Activated T-cell treated with anti-CD3 and anti-CD28 coated beads, Interleukin-2, amount 50 U/mL, for 4 hours (primary cell): ENCODE measurements at regions not wholly inside any gene's neighbourhood (a gene's known extent, or its start where the extent isn't known, plus 50 kb on each side); places are given as distances from the start of the nearest gene placed in this dataset.

Source experiments
- ATAC-seq, 2 donors: fragments of 200-7000 bp; cut with Tn5 transposase; one replicate each; pipeline ENCODE4 v1.10.0; 2021
- DNase-seq: peaks from one replicate; pipeline ENCODE4 v3.0.0-alpha.2; 2020
- H3K27me3 Mint-ChIP-seq: one replicate; pipeline ENCODE4 v1.8.0; 2021; ENCODE audit warnings: low read depth, mixed read lengths
- H3K36me3 Mint-ChIP-seq: one replicate; pipeline ENCODE4 v1.8.0; 2022; ENCODE audit warnings: mixed read lengths; ENCODE audit not compliant: insufficient read depth
- H3K4me1 Mint-ChIP-seq: one replicate; pipeline ENCODE4 v1.8.0; 2021; ENCODE audit warnings: low read depth, mixed read lengths
- H3K4me3 Mint-ChIP-seq: one replicate; pipeline ENCODE4 v1.8.0; 2021; ENCODE audit warnings: mild to moderate bottlenecking, moderate library complexity, mixed read lengths
- H3K9me3 Mint-ChIP-seq: one replicate; pipeline ENCODE4 v1.8.0; 2021; ENCODE audit warnings: mixed read lengths

DNA sequence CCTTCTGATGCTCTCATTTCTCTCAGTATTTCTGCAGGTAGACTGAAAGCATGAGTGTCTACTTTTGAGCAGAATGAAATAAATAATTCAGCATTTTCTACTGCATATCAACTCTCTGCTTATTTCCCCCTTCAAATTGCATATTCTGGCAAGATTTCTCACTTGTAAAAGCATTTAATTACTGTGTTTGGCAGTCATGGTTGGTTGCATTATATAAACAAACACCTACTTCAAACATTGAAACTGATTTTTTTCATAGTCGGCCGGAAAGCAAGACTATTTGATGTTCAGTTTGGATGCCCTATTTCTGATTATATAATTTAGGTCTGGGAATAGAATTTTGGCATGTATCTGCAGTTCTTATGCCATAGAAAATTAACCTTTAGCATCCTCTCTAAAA is 73.1 kb downstream of the PLEKHG1 start:
- Mint-ChIP-seq H3K27me3 (peaks cover 3% of the 10 kb centered on the region), H3K4me1 (peaks cover 7% of the 10 kb centered on the region)

DNA sequence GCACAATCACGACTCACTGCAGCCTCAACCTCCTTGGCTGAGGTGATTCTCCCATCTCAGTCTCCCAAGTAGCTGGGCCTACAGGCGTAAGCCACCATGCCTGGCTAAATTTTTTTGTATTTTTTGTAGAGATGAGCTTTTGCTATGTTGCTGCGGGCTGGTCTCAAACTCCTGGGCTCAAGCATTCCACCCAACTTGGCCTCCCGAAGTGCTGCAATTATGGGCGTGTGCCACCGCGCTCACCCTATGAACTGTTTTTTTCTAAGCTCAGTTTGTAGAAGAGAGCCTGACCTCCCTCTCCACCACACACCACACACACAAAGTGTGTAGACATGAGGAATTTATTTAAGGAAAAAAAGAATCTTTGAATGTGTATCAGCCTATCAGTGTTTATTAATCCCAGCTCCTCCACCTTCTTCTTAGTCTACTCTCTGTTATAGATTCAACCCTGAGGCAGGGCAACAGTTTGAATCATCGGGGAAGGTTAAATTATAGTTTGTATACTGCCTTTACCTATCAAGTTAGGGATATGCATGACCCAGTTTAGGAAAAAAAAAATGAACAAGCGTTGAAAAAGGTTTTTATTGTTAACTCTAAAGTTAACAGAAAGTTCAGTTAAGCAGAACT is 74.1 kb downstream of the PLEKHG1 start:
- H3K4me3 Mint-ChIP-seq: no peak overlapping the region
- ATAC-seq: no peak
- peaks cover 6% of the 10 kb centered on the region for H3K36me3 Mint-ChIP-seq
- peaks cover 3% of the 10 kb centered on the region for H3K27me3 Mint-ChIP-seq
- no peak for DNase-seq
- peaks cover 5% of the 10 kb centered on the region for H3K4me1 Mint-ChIP-seq
- no peaks in the 10 kb centered on the region for H3K9me3 Mint-ChIP-seq

More for the DNA sequence above, 73.1 kb downstream of the PLEKHG1 start:
- DNase-seq: no peak
- no peak overlapping the region for H3K4me3 Mint-ChIP-seq
- no peak for ATAC-seq
- H3K9me3 Mint-ChIP-seq: no peaks in the 10 kb centered on the region
- H3K36me3 Mint-ChIP-seq: peaks cover 6% of the 10 kb centered on the region

DNA sequence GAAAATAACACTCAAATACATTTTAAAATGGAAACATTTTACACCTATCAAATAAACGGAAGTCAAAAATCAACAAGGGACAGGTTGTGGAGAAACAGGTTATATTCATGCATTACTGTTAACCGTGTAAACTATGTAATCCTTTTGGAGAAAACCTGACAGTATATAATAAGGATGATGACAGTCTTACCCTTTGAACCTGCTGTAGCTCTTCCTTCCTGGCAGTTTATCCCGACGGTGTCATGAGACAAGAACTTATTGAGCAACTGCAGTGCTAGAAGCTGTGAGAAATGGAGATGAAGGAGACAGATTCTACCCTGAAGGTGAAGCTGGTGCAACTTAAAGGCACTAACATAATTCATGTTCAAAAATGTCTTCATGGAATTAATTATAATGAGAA is 76.7 kb downstream of the PLEKHG1 start:
- H3K4me3 Mint-ChIP-seq: no peak overlapping the region
- ATAC-seq: no peak

DNA sequence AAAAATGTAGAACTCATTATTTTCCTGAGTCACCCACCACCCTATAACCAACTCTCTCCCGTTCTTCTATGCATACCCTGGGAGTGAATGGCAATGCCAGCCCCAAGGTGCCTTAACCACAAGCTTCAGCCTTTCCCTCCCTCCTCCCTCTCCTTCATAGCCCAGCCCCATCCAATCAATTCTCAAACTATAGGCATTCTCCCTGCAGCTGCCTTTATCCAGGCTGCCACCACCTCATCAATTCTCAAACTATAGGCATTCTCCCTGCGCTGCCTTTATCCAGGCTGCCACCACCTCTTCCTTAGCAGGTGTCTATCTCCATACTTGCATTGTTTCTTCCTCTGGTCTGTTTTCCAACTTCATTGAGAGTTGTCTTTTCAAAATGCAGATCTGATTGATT is 77.1 kb downstream of the PLEKHG1 start:
- peaks cover 7% of the 10 kb centered on the region for H3K27me3 Mint-ChIP-seq
- H3K4me3 Mint-ChIP-seq: no peak overlapping the region
- H3K9me3 Mint-ChIP-seq: no peaks in the 10 kb centered on the region
- peaks cover 6% of the 10 kb centered on the region for H3K36me3 Mint-ChIP-seq
- H3K4me1 Mint-ChIP-seq: peaks cover 5% of the 10 kb centered on the region
- ATAC-seq (no peak), DNase-seq (no peak)

More for the DNA sequence above, 76.7 kb downstream of the PLEKHG1 start:
- Mint-ChIP-seq H3K36me3 (peaks cover 6% of the 10 kb centered on the region), H3K4me1 (peaks cover 5% of the 10 kb centered on the region), H3K9me3 (no peaks in the 10 kb centered on the region), H3K27me3 (peaks cover 7% of the 10 kb centered on the region)
- DNase-seq: no peak

DNA sequence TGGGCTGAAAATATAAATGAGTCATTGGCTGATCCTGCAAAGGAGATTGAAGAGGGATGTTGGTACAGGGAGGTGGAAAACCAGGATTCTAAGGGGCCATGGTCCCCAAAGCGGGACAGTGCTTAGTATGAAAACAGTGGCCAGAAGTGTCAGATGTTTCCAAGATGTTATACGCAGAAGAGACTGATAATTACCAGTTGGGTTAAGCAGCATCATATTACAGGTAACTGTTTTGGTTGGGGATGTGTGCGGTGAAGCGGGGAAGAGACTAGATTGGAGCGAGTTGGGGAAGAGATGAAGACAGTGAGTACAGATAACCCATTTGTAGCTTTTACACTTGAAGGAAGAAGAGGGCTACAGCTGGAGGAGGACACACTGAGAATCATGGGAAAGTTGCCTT is 80.8 kb downstream of the PLEKHG1 start:
- Mint-ChIP-seq H3K4me3 (no peak overlapping the region), H3K27me3 (peaks cover 4% of the 10 kb centered on the region), H3K9me3 (no peaks in the 10 kb centered on the region), H3K36me3 (peaks cover 6% of the 10 kb centered on the region), H3K4me1 (no peaks in the 10 kb centered on the region)
- no peak for DNase-seq
- ATAC-seq: no peak

DNA sequence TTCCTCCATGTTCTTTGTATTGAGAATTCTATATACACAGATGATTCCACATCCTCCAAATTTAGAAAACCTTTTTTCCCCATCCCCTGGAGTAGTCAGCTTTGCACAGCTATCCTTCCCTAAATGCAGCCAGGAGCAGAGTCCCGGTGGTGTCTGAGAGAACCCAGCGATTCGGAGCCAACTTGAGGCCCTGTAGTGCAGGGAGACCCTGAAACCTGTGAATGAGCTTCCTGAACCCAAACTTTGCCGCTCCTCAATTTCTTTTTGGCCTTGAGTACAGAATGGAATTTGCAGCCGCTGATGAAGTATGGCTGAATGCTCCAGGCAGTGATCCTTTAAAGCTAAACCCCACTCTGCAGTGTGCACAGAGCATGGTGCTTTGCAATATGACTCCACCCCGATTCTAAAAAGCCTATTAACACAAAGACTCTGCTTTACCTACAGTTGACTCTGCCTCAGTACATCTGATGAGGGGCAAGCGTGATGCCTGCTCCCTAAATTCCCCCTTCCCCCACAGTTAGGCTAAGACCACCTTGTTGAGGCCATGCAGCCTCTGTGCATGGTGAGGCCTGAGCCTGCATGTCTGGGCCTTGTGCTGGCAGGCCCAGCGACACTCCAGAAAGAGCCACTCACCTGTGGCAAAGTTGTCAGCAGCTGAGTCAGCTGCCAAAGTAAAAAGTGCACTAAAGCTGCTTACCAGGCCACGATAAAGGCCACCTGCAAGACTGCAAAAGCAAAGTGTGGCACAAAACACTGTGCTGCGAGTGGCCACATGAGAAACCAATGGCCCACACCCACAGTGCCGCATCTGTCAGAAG is 82.1 kb downstream of the PLEKHG1 start:
- no peak for ATAC-seq
- H3K4me3 Mint-ChIP-seq: no peak overlapping the region
- peaks cover 4% of the 10 kb centered on the region for H3K27me3 Mint-ChIP-seq
- H3K36me3 Mint-ChIP-seq: peaks cover 6% of the 10 kb centered on the region
- H3K4me1 Mint-ChIP-seq: peaks cover 2% of the 10 kb centered on the region
- no peak for DNase-seq
- no peaks in the 10 kb centered on the region for H3K9me3 Mint-ChIP-seq

DNA sequence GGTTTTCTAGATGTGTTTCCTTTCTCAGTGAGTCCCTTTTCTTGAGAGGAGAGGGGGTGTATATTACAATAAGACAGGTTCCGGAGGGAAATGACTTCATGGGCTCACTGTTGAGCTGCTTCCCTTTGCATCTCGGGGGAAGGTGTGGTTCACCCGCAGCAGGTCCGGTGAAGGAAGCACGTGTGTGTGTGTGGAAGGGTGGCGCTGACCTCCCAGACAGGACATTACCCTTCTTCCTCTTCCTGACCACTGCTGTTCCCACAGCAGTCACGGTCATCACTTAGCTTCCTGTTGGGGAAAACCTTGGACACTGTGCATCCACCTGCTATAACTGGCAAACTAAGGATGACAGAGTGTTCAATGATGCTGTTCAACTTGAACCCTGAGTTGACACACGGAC is 83.6 kb downstream of the PLEKHG1 start:
- no peak for ATAC-seq
- no peaks in the 10 kb centered on the region for H3K36me3 Mint-ChIP-seq
- peaks cover 4% of the 10 kb centered on the region for H3K27me3 Mint-ChIP-seq
- no peak overlapping the region for H3K4me3 Mint-ChIP-seq
- peaks cover 2% of the 10 kb centered on the region for H3K4me1 Mint-ChIP-seq
- H3K9me3 Mint-ChIP-seq: no peaks in the 10 kb centered on the region
- no peak for DNase-seq

DNA sequence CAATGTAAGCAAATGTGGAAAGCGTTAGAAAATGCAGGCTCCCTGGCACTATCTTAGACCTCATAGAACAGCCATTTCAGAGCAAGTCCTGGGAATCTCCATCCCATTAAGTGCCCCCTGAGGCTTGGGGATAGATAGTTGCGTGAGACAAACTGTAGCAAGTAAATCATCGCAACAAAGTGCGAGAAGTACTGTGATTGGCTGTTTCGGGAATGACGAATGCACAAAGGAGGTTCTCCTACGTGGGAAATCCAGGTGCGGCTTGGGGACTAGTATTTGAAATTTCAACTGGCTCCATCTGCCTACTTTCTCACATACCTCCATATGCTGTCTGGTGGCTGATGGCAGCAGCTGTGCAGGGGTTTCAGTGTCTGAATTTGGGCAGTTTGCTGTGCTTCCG is 84.5 kb downstream of the PLEKHG1 start:
- peaks cover 4% of the 10 kb centered on the region for H3K27me3 Mint-ChIP-seq
- DNase-seq (no peak), ATAC-seq (no peak)
- no peaks in the 10 kb centered on the region for H3K36me3 Mint-ChIP-seq
- H3K4me3 Mint-ChIP-seq: no peak overlapping the region
- peaks cover 2% of the 10 kb centered on the region for H3K4me1 Mint-ChIP-seq
- H3K9me3 Mint-ChIP-seq: no peaks in the 10 kb centered on the region

DNA sequence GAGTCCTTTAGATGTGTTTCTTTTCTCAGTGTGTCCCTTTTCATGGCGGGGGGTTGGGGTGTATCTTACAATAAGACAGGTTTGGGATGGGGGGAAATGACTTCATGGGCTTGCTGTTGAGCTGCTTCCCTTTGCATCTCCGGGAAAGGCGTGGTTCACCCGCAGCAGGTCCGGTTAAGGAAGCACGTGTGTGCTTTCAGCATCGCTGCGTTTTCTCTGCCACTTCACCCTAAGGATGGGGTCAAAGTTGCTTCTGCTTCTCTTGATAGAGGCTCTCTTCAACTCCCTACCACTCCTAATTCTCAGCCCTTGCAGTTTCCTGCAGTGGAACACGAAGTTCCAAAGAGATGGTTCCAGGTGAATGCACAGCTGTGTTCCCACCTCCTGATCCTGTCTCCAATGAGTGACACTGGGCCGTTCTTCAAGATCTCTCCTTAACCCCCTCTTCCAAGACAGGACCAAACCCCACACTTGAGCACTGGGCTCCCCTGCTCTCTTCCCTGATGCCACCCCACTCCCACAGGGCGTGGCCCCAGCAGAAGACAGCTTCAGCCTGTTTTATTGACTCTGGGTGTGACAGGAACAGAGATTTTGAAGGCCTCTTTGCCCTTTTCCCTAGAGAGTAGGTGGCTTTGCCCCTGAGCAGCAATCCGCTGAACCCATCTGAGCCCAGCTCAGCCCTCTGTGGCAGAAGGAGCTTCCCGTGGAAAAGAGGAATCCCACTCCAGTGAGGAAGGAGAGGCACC is 85.2 kb downstream of the PLEKHG1 start:
- ATAC-seq (no peak), DNase-seq (no peak)
- Mint-ChIP-seq H3K9me3 (no peaks in the 10 kb centered on the region), H3K27me3 (no peaks in the 10 kb centered on the region), H3K4me3 (no peak overlapping the region), H3K4me1 (peaks cover 2% of the 10 kb centered on the region), H3K36me3 (no peaks in the 10 kb centered on the region)

DNA sequence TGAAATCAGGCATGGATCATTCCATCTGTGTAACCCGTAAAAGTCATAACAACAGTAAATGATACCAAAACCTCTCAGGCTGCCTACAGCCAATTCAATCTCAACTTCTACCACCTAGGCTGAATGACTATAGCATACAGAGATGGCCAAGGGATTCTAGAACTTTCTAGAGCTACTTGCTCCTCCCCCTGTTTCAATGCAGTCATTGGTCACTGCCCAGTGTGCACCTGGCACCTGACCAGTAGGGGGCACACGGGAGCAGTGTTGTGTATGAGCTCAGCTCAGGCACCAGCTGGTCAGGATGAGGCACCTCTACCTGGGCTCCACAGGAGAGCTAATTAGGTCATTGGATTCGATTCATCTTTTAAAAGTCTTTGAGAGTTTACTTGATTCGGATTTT is 86.2 kb downstream of the PLEKHG1 start:
- no peaks in the 10 kb centered on the region for H3K27me3 Mint-ChIP-seq
- DNase-seq (peak; percentile 35), ATAC-seq (peak; percentile 55 to 78)
- peaks cover 2% of the 10 kb centered on the region for H3K4me1 Mint-ChIP-seq
- no peaks in the 10 kb centered on the region for H3K9me3 Mint-ChIP-seq
- H3K36me3 Mint-ChIP-seq: no peaks in the 10 kb centered on the region
- no peak overlapping the region for H3K4me3 Mint-ChIP-seq

DNA sequence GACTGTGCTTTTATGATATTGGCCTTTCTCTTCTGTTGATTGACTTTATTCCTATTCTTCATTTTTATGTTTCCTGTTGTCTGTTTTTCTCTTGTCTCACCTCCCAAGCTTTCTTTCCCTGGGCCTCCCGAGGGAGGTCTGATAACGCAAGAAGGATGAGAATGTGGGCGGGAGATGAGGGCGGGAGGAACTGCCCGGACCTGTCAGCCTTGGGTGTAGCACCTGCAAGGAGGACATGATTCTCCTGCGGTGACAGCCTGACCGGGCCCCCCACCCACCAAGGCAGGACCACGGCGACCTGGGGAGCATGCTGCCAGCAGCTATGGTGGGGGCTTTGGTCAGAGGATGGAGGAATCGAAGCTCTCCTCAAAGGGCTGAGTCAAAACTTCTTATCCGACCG is 86.9 kb downstream of the PLEKHG1 start:
- DNase-seq: no peak

DNA sequence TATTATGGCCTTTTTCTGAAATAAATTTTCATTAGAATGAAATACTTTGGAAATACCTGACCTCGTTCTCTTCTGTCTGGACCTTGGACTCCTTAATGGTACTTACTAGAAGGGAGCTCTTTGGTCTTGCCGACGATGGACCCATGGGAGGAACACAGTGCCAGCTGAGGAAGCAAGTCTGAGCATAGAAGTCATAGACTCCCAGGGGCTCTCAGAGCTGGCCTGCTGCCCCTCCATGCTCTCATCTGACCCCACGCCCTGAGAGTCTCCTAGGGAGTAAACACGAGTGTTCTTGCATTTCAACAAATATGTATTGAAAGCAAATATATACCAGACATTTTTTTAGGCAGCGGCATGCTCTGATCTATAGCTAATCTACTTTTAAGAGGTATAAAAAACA is 87.8 kb downstream of the PLEKHG1 start:
- Mint-ChIP-seq H3K4me1 (peaks cover 2% of the 10 kb centered on the region), H3K36me3 (no peaks in the 10 kb centered on the region), H3K9me3 (no peaks in the 10 kb centered on the region), H3K4me3 (no peak overlapping the region), H3K27me3 (no peaks in the 10 kb centered on the region)
- no peak for DNase-seq
- ATAC-seq: no peak

More for the DNA sequence above, 86.9 kb downstream of the PLEKHG1 start:
- Mint-ChIP-seq H3K36me3 (no peaks in the 10 kb centered on the region), H3K4me1 (peaks cover 2% of the 10 kb centered on the region), H3K27me3 (no peaks in the 10 kb centered on the region), H3K9me3 (no peaks in the 10 kb centered on the region), H3K4me3 (no peak overlapping the region)
- ATAC-seq: no peak

DNA sequence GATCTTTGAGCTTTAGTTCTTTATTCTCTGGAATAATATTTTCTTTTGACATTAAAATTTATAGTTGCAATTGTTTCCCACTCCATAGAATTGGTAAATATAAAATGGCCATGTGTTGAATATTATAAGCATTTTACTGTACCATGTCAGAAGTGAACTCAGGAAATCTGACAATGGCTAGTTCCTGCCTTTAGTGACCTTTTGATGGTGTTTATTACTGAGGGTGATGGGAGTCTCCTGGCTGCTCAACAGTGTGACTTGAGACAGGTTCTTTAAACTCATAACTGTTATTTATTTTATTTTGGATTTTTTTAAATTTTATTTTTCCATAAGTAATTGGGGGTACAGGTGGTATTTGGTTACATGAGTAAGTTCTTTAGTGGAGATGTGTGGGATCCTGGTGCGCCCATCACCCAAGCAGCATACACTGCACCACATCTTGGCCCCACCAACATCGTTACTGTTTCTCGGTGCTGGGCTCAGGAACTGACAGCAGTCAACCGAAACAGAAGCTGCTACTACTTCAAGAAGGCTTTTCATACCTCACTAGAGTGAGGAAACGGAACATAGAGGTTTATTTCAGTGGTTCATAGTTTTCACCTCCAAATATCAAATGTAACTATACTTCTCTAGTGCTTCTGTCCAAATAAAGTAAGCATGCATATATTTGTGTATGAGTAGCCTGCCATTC is 90.4 kb downstream of the PLEKHG1 start:
- H3K36me3 Mint-ChIP-seq: no peaks in the 10 kb centered on the region
- no peaks in the 10 kb centered on the region for H3K9me3 Mint-ChIP-seq
- H3K27me3 Mint-ChIP-seq: no peaks in the 10 kb centered on the region
- no peak for DNase-seq
- no peak for ATAC-seq
- H3K4me3 Mint-ChIP-seq: no peak overlapping the region
- peaks cover 2% of the 10 kb centered on the region for H3K4me1 Mint-ChIP-seq

DNA sequence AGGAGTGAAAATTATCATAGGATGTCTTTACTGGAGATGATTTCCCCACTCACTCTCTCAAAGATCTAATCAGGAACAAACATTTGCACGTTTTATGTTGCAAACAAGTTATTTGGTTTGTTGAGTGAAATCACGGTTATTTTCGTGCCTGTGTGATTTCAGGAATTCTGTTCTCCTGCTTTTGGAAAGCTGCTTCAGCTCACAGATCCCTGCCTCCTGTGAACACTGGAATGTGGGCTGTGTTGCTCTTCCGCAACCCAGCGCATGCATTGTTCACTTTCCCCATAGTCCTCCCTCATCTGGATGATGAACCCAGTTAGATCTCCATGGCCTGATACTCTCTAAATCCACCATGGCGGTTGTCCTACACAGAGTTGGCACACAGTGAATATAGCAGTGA is 91.0 kb downstream of the PLEKHG1 start:
- Mint-ChIP-seq H3K36me3 (no peaks in the 10 kb centered on the region), H3K9me3 (no peaks in the 10 kb centered on the region), H3K4me3 (no peak overlapping the region), H3K4me1 (peaks cover 2% of the 10 kb centered on the region), H3K27me3 (no peaks in the 10 kb centered on the region)
- no peak for ATAC-seq
- DNase-seq: no peak
